ENCODE measurements at regions not wholly inside any gene's neighbourhood (a gene's known extent, or its start where the extent isn't known, plus 50 kb on each side); places are given as distances from the start of the nearest gene placed in this dataset.

DNA sequence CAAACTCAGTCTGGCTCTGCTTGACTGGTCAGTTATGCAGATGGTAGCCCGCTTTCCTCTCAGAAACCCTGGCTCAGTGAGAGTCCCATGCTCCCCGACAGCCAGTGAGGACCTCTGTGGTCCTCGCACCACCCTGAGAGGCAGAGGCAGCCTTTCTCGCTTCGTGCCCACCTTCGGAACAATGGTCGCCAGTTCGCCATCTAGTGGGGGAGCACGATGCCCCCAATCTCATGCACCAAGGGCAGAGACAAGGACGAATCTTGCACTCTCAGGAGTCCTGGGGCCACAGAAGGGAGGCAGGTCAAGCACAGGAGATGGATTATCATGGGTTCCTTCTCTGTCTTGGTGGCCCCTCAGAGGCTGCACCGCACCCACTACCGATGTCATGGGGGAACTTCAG, 75.2 kb downstream of the RHCG start:
- Histone ChIP-seq H3K27me3 (ENCODE audit: control insufficient read depth, insufficient read depth, low read length) (peaks cover 41% of the 10 kb centered on the region), H3K4me3 (ENCODE audit: low read depth, low read length) (no peak overlapping the region)

DNA sequence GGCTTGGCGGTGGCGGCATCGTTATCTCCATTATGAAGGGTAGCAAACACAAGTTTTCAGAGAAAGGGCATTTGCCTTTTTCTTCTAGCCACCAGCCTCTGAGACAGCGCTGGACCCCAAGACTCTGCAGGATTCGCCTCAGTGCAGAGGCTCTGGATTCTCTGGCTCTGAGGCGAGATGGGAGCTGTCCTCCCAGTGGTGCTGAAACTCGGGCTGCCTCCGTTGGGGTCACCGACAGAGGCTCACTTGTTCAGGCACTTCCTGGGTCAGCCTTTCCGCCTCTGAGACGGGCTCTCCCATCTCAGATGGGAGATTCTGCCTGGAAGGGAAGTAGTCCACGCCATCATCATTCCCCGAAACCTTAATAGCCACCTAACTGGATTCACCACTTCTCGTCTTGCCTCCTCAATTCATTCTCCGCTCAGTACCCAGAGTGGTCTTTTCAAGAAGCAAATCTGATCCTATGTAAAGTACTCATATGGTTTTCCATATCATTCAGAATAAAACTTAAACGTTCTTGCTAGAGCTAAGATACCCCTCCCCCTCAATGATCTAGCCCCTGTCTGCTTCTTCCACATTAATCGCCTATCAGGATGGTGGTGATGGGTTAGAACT, 76.9 kb downstream of the RHCG start:
- H3K27me3 ChIP-seq (ENCODE audit: control insufficient read depth, insufficient read depth, low read length): peaks cover 50% of the 10 kb centered on the region
- DNase-seq (ENCODE audit: low read depth): no peak
- TF ChIP-seq, protein P1, sequence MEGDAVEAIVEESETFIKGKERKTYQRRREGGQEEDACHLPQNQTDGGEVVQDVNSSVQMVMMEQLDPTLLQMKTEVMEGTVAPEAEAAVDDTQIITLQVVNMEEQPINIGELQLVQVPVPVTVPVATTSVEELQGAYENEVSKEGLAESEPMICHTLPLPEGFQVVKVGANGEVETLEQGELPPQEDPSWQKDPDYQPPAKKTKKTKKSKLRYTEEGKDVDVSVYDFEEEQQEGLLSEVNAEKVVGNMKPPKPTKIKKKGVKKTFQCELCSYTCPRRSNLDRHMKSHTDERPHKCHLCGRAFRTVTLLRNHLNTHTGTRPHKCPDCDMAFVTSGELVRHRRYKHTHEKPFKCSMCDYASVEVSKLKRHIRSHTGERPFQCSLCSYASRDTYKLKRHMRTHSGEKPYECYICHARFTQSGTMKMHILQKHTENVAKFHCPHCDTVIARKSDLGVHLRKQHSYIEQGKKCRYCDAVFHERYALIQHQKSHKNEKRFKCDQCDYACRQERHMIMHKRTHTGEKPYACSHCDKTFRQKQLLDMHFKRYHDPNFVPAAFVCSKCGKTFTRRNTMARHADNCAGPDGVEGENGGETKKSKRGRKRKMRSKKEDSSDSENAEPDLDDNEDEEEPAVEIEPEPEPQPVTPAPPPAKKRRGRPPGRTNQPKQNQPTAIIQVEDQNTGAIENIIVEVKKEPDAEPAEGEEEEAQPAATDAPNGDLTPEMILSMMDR (IDR thresholded peaks at IDR 0.05; ENCODE audit: insufficient read depth, low read length, poor library complexity, severe bottlenecking): no peak

More for the DNA sequence above, 75.2 kb downstream of the RHCG start:
- TF ChIP-seq, protein P1 (IDR thresholded peaks at IDR 0.05; ENCODE audit: insufficient read depth, low read length, poor library complexity, severe bottlenecking): no peak
- DNase-seq (ENCODE audit: low read depth): no peak
- H3K36me3 ChIP-seq (ENCODE audit: control insufficient read depth, insufficient read depth, low read length): no peaks in the 10 kb centered on the region

DNA sequence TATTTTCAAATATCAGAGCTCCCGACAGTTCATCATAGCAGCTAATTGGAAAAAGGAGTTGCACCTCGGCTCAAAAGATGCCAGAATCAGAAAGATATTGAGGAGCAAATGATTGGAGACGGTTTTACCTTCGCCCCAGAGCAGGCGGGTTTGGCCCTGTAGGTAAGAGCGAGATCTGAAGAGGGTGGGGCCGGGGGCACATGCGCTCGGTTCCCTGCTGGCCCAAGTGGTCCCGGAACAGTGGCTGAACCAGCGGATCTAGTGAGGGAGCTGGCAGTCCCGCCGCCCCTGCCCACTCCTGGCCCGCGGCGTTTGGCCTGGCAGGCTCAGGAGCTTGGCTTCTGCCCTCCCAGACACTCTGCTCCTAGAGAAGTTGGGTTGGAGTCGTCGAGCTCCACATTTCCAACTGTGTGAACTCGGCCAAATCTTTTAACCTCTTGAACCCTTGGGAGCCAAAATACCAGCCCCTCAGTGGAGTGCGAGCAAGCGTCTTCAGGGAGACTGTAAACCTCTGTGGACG, 79.1 kb downstream of the RHCG start:
- no peak for DNase-seq (ENCODE audit: low read depth)
- Histone ChIP-seq H3K4me3 (ENCODE audit: low read depth, low read length) (no peak overlapping the region), H3K27me3 (ENCODE audit: control insufficient read depth, insufficient read depth, low read length) (peaks cover 68% of the 10 kb centered on the region), H3K36me3 (ENCODE audit: control insufficient read depth, insufficient read depth, low read length) (no peaks in the 10 kb centered on the region)
- TF ChIP-seq, protein P1 (IDR thresholded peaks at IDR 0.05; ENCODE audit: insufficient read depth, low read length, poor library complexity, severe bottlenecking): no peak

More for the DNA sequence above, 76.9 kb downstream of the RHCG start:
- Histone ChIP-seq H3K4me3 (ENCODE audit: low read depth, low read length) (no peak overlapping the region), H3K36me3 (ENCODE audit: control insufficient read depth, insufficient read depth, low read length) (no peaks in the 10 kb centered on the region)

DNA sequence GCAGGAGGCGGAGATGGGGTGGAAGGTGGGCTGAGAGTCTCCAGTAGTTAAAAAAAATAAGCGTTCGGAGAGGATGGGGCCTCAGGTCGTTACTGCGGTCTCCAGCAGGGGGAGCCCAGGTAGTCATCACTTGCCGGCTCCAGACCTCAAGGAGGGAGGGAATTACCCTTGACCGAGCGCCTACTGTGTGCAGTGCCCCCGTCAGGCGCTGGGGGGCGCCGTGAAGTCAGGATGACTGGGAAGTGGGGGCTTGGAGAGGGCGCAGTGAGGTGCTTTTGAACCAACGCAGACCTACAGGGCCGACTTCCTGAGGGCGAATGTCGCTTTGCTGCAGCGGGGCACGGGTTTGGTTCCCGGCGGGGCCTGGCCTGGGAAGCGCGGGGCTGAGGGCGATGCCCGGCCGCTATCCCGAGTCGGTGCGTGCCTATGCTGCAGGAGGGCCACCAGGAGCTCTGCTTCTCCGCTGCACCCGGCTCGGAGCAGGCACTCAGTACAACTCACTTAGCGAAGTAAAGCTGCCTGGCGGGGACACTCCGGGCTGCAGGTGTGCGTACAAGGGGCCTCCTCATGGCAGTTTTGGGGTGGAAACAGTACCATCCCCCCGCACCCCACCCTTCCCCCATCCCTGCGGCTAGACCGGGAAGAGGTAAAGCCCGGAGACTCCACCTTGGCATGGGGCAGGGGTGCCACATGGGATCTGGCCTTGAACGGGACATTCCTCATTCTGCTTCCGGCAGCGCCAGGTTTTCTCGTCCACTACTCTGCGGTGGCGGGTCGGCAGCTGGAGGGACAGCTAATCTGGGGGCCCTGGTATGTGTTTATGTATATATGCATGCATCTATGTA, 79.8 kb downstream of the RHCG start:
- H3K4me3 ChIP-seq (ENCODE audit: low read depth, low read length): no peak overlapping the region
- TF ChIP-seq, protein P1 (IDR thresholded peaks at IDR 0.05; ENCODE audit: insufficient read depth, low read length, poor library complexity, severe bottlenecking): peak; percentile 91
- no peak for DNase-seq (ENCODE audit: low read depth)
- peaks cover 72% of the 10 kb centered on the region for H3K27me3 ChIP-seq (ENCODE audit: control insufficient read depth, insufficient read depth, low read length)
- no peaks in the 10 kb centered on the region for H3K36me3 ChIP-seq (ENCODE audit: control insufficient read depth, insufficient read depth, low read length)

DNA sequence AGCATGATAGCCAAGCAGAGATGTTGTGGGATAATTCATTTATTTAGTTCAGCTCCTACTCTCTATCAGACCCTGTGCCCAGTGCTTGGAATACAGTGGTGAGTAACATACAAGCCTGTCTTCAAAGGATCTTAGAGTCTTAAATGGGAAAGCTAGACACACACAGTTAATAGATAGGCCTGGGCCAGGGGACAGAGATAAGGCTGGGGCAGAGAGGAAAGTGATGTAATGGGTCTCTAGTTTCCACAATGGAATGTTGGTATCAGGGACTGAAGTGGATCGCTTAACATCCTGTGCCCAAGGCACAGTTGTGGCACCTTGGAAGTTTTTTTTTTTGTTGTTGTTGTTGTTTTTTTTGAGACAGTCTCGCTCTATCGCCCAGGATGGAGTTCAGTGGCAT, 79.9 kb upstream of the POLG start:
- TF ChIP-seq, protein P1 (IDR thresholded peaks at IDR 0.05; ENCODE audit: insufficient read depth, low read length, poor library complexity, severe bottlenecking): no peak
- DNase-seq (ENCODE audit: low read depth): no peak
- Histone ChIP-seq H3K4me3 (ENCODE audit: low read depth, low read length) (no peak overlapping the region), H3K27me3 (ENCODE audit: control insufficient read depth, insufficient read depth, low read length) (peaks cover 88% of the 10 kb centered on the region), H3K36me3 (ENCODE audit: control insufficient read depth, insufficient read depth, low read length) (no peaks in the 10 kb centered on the region)

All from kidney epithelial cell (primary cell).